Activated B cell treated with CpG ODN at 0.5 μM for 24 hours (primary cell): ENCODE measurements at regions not wholly inside any gene's neighbourhood (a gene's known extent, or its start where the extent isn't known, plus 50 kb on each side); places are given as distances from the start of the nearest gene placed in this dataset.

Experiments
- ATAC-seq: fragments of 200-7000 bp; cut with Tn5 transposase; one replicate; pipeline ENCODE4 v1.10.0; 2021; ENCODE audit warnings: low read depth, mild to moderate bottlenecking, moderate library complexity
- CTCF ChIA-PET: fragments of 350-600 bp; sonication (Branson Sonifier 250); formaldehyde crosslinking; loops from one replicate; lab custom pipeline; 2021; ENCODE audit warnings: antibody characterized with exemption; lab: Charles Lee
- POLR2A ChIA-PET: fragments of 350-600 bp; sonication (Branson Sonifier 250); formaldehyde crosslinking; loops from one replicate; lab custom pipeline; 2021; ENCODE audit warnings: antibody characterized with exemption; lab: Charles Lee
- DNase-seq: peaks from one replicate; pipeline ENCODE4 v3.0.0; 2022
- H3K27ac Mint-ChIP-seq: one replicate; pipeline ENCODE4 v1.8.0; 2020; ENCODE audit warnings: mixed read lengths
- H3K27me3 Mint-ChIP-seq: one replicate; pipeline ENCODE4 v1.8.0; 2021; ENCODE audit warnings: mixed read lengths
- H3K36me3 Mint-ChIP-seq: one replicate; pipeline ENCODE4 v1.8.0; 2021; ENCODE audit warnings: low read depth, mixed read lengths
- H3K4me1 Mint-ChIP-seq: one replicate; pipeline ENCODE4 v1.8.0; 2021; ENCODE audit warnings: mixed read lengths
- H3K4me3 Mint-ChIP-seq: one replicate; pipeline ENCODE4 v1.8.0; 2020; ENCODE audit warnings: mild to moderate bottlenecking, mixed read lengths
- H3K9me3 Mint-ChIP-seq: one replicate; pipeline ENCODE4 v1.8.0; 2020; ENCODE audit warnings: mixed read lengths
- CTCF ChIP-seq: fragments of 200-600 bp; IDR thresholded peaks from one replicate; pipeline ENCODE4 v1.8.0; 2022; ENCODE audit warnings: antibody characterized with exemption, mild to moderate bottlenecking
- intact Hi-C: fragments of 100-400 bp; cut with micrococcal nuclease; formaldehyde crosslinking; loops from one replicate; pipeline ENCODE4 v1.15.1; 2024

DNA sequence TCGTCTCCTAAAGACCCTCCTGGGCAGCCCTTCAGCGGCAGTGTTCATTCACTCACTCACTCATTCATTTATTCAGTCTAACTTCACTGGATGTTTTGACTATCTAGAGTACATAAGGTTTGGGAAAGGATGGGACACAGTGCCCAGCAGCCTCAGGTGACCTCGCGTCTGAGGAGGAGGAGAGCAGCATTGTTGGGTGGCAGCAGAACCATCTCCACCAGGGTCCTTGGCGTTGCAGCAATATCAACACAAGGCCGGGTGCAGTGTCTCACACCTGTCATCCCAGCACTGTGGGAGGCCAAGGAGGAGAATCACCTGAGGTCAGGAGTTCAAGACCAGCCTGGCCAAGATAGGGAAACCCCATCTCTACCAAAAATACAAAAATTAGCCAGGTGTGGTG lies 408.0 kb downstream of the BRD1 start:
- no peak overlapping the region for H3K27ac Mint-ChIP-seq
- H3K4me1 Mint-ChIP-seq = no peaks in the 10 kb centered on the region
- peaks cover 8% of the 10 kb centered on the region for H3K27me3 Mint-ChIP-seq
- CTCF ChIA-PET = no interaction called here
- H3K9me3 Mint-ChIP-seq = peaks cover 7% of the 10 kb centered on the region
- POLR2A ChIA-PET = no interaction called here
- ATAC-seq = no peak
- intact Hi-C loops = no loop called here
- no peak for TF ChIP-seq CTCF
- DNase-seq = no peak
- no peaks in the 10 kb centered on the region for H3K36me3 Mint-ChIP-seq
- H3K4me3 Mint-ChIP-seq = no peak overlapping the region

GRCh38 chr22:49418943-49419342 lies 408.7 kb downstream of the BRD1 start:
- TF ChIP-seq CTCF = no peak
- ChIA-PET POLR2A (no interaction called here), CTCF (no interaction called here)
- ATAC-seq = no peak
- Mint-ChIP-seq H3K9me3 (peaks cover 7% of the 10 kb centered on the region), H3K27me3 (peaks cover 8% of the 10 kb centered on the region), H3K27ac (no peak overlapping the region), H3K36me3 (no peaks in the 10 kb centered on the region), H3K4me1 (no peaks in the 10 kb centered on the region), H3K4me3 (no peak overlapping the region)
- intact Hi-C loops = no loop called here
- DNase-seq = no peak

- Mint-ChIP-seq H3K4me3 (no peak overlapping the region), H3K4me1 (no peaks in the 10 kb centered on the region), H3K27ac (no peak overlapping the region), H3K27me3 (peaks cover 8% of the 10 kb centered on the region), H3K36me3 (no peaks in the 10 kb centered on the region), H3K9me3 (peaks cover 7% of the 10 kb centered on the region)
- ATAC-seq (no peak), DNase-seq (no peak)
- intact Hi-C loops = no loop called here
- CTCF ChIA-PET = no interaction called here
- TF ChIP-seq CTCF = no peak
- POLR2A ChIA-PET = no interaction called here
Measured at GRCh38 chr22:49418341-49418894, 409.3 kb downstream of the BRD1 start.

- Mint-ChIP-seq H3K27ac (no peak overlapping the region), H3K4me1 (no peaks in the 10 kb centered on the region), H3K36me3 (no peaks in the 10 kb centered on the region), H3K4me3 (no peak overlapping the region), H3K9me3 (peaks cover 7% of the 10 kb centered on the region), H3K27me3 (peaks cover 8% of the 10 kb centered on the region)
- CTCF ChIA-PET = no interaction called here
- TF ChIP-seq CTCF = no peak
- ATAC-seq (no peak), DNase-seq (no peak)
- intact Hi-C loops = no loop called here
- POLR2A ChIA-PET = no interaction called here
Measured at GRCh38 chr22:49417833-49418232, 409.8 kb downstream of the BRD1 start.

GRCh38 chr22:49417326-49417725 lies 410.3 kb downstream of the BRD1 start:
- Mint-ChIP-seq H3K36me3 (no peaks in the 10 kb centered on the region), H3K4me1 (no peaks in the 10 kb centered on the region), H3K27me3 (peaks cover 8% of the 10 kb centered on the region), H3K27ac (no peak overlapping the region), H3K4me3 (no peak overlapping the region), H3K9me3 (peaks cover 7% of the 10 kb centered on the region)
- no peak for TF ChIP-seq CTCF
- CTCF ChIA-PET = no interaction called here
- POLR2A ChIA-PET = no interaction called here
- DNase-seq = no peak
- intact Hi-C loops = no loop called here
- no peak for ATAC-seq
